Endothelial cell (in vitro differentiated cells): ENCODE measurements at regions not wholly inside any gene's neighbourhood (a gene's known extent, or its start where the extent isn't known, plus 50 kb on each side); places are given as distances from the start of the nearest gene placed in this dataset.

Experiments
- DNase-seq: peaks from one replicate; pipeline ENCODE4 v3.0.0; 2021; ENCODE audit warnings: low spot score
- H3K27ac Mint-ChIP-seq: one replicate; pipeline ENCODE4 v1.8.0; 2021; ENCODE audit warnings: mixed read lengths, inconsistent platforms; ENCODE audit not compliant: unreplicated experiment
- H3K27me3 Mint-ChIP-seq: one replicate; pipeline ENCODE4 v1.8.0; 2021; ENCODE audit warnings: mild to moderate bottlenecking, moderate library complexity, mixed read lengths, inconsistent platforms; ENCODE audit not compliant: unreplicated experiment
- H3K36me3 Mint-ChIP-seq: one replicate; pipeline ENCODE4 v1.8.0; 2021; ENCODE audit warnings: mild to moderate bottlenecking, low read depth, mixed read lengths, inconsistent platforms; ENCODE audit not compliant: unreplicated experiment
- H3K4me1 Mint-ChIP-seq: one replicate; pipeline ENCODE4 v1.8.0; 2021; ENCODE audit warnings: mild to moderate bottlenecking, mixed read lengths, inconsistent platforms; ENCODE audit not compliant: unreplicated experiment
- H3K4me3 Mint-ChIP-seq: one replicate; pipeline ENCODE4 v1.8.0; 2021; ENCODE audit warnings: mild to moderate bottlenecking, mixed read lengths, inconsistent platforms; ENCODE audit not compliant: unreplicated experiment
- H3K9me3 Mint-ChIP-seq: one replicate; pipeline ENCODE4 v1.8.0; 2021; ENCODE audit warnings: mixed read lengths, inconsistent platforms; ENCODE audit not compliant: unreplicated experiment
- TF ChIP-seq, protein P1 (sequence below): fragments of 200-600 bp; sonication (generic); IDR thresholded peaks from one replicate; pipeline ENCODE4 v1.5.0; 2021; ENCODE audit warnings: antibody characterized with exemption; ENCODE audit not compliant: unreplicated experiment

DNA sequence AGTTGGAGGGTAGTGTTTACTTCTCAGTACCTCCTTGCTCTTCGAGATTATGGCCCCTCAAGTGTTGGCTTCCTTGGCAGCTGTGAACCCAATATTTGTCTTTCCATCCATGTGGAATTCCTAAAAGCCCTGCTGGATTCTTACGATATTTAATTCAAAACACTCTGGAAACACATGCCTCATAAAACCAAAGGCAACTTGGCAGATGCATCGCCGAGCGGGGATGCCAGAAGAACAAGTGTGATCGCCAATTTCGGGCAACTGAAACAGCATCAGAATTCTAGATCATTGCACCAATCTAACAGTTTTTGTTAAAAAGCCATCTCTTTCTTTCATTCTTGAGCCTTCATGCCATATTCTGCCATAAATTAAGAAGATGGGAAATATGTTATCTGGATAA is 934.4 kb downstream of the AACS start:
- H3K36me3 Mint-ChIP-seq = no peaks in the 10 kb centered on the region
- TF ChIP-seq, protein P1, sequence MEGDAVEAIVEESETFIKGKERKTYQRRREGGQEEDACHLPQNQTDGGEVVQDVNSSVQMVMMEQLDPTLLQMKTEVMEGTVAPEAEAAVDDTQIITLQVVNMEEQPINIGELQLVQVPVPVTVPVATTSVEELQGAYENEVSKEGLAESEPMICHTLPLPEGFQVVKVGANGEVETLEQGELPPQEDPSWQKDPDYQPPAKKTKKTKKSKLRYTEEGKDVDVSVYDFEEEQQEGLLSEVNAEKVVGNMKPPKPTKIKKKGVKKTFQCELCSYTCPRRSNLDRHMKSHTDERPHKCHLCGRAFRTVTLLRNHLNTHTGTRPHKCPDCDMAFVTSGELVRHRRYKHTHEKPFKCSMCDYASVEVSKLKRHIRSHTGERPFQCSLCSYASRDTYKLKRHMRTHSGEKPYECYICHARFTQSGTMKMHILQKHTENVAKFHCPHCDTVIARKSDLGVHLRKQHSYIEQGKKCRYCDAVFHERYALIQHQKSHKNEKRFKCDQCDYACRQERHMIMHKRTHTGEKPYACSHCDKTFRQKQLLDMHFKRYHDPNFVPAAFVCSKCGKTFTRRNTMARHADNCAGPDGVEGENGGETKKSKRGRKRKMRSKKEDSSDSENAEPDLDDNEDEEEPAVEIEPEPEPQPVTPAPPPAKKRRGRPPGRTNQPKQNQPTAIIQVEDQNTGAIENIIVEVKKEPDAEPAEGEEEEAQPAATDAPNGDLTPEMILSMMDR = no peak
- no peak overlapping the region for H3K4me3 Mint-ChIP-seq
- no peak for DNase-seq
- H3K4me1 Mint-ChIP-seq = no peaks in the 10 kb centered on the region
- peaks cover 31% of the 10 kb centered on the region for H3K9me3 Mint-ChIP-seq
- H3K27ac Mint-ChIP-seq = no peak overlapping the region
- no peaks in the 10 kb centered on the region for H3K27me3 Mint-ChIP-seq

- TF ChIP-seq, protein P1 = no peak
- H3K36me3 Mint-ChIP-seq = peaks cover 4% of the 10 kb centered on the region
- no peak for DNase-seq
- no peak overlapping the region for H3K4me3 Mint-ChIP-seq
- H3K27me3 Mint-ChIP-seq = peaks cover 4% of the 10 kb centered on the region
- H3K4me1 Mint-ChIP-seq = no peaks in the 10 kb centered on the region
- no peak overlapping the region for H3K27ac Mint-ChIP-seq
- H3K9me3 Mint-ChIP-seq = peaks cover 32% of the 10 kb centered on the region
Measured at GRCh38 chr12:126019385-126019784, 954.1 kb downstream of the AACS start.

DNA sequence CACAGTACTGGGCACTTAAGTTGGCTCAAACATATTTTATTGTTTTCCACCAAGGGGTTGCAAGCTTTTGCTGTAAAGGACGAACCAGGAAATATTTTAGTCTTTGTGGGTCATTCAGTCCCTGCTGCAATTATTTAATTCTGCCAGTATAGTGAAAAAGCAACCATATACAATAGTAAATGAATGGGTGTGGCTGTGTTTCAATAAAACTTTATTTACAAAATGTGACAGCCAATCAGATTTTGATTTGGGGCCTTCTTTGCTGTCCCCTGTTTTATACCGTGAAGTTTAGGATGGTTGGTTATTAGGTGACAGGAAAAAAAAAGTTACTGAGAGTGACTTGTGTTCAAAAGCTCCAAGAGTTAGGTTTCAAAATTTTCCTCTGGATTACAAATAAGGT is 956.4 kb downstream of the AACS start:
- TF ChIP-seq, protein P1 = no peak
- H3K9me3 Mint-ChIP-seq = peaks cover 32% of the 10 kb centered on the region
- DNase-seq = no peak
- peaks cover 4% of the 10 kb centered on the region for H3K36me3 Mint-ChIP-seq
- no peak overlapping the region for H3K27ac Mint-ChIP-seq
- H3K4me1 Mint-ChIP-seq = no peaks in the 10 kb centered on the region
- peaks cover 4% of the 10 kb centered on the region for H3K27me3 Mint-ChIP-seq
- H3K4me3 Mint-ChIP-seq = no peak overlapping the region

- H3K27ac Mint-ChIP-seq = no peak overlapping the region
- peaks cover 2% of the 10 kb centered on the region for H3K27me3 Mint-ChIP-seq
- no peaks in the 10 kb centered on the region for H3K36me3 Mint-ChIP-seq
- H3K4me1 Mint-ChIP-seq = no peaks in the 10 kb centered on the region
- DNase-seq = no peak
- TF ChIP-seq, protein P1 = no peak
- H3K4me3 Mint-ChIP-seq = no peak overlapping the region
- H3K9me3 Mint-ChIP-seq = peaks cover 34% of the 10 kb centered on the region
Measured at GRCh38 chr12:126027825-126028224, 962.6 kb downstream of the AACS start.

GRCh38 chr12:126030573-126030972 is 965.3 kb downstream of the AACS start:
- Mint-ChIP-seq H3K4me3 (no peak overlapping the region), H3K9me3 (peaks cover 33% of the 10 kb centered on the region), H3K4me1 (no peaks in the 10 kb centered on the region), H3K27me3 (no peaks in the 10 kb centered on the region), H3K27ac (no peak overlapping the region), H3K36me3 (no peaks in the 10 kb centered on the region)
- no peak for DNase-seq
- TF ChIP-seq, protein P1 = no peak
